NCI-H1930 (cell line): ENCODE measurements at regions not wholly inside any gene's neighbourhood (a gene's known extent, or its start where the extent isn't known, plus 50 kb on each side); places are given as distances from the start of the nearest gene placed in this dataset.
"Not testable (repeated sequence)": the region's sequence is repeated elsewhere in the genome, so short reads cannot be mapped to it uniquely, and the experiment has no call there.

Experiments used
- DNase-seq, 2 experiments: peaks; one replicate each; lab custom pipeline; 2025; lab: John Stamatoyannopoulos, UW

- DNase-seq: no peak
Measured at GRCh38 chr12:84495711-84496110, 416.9 kb downstream of the SLC6A15 start.

DNA sequence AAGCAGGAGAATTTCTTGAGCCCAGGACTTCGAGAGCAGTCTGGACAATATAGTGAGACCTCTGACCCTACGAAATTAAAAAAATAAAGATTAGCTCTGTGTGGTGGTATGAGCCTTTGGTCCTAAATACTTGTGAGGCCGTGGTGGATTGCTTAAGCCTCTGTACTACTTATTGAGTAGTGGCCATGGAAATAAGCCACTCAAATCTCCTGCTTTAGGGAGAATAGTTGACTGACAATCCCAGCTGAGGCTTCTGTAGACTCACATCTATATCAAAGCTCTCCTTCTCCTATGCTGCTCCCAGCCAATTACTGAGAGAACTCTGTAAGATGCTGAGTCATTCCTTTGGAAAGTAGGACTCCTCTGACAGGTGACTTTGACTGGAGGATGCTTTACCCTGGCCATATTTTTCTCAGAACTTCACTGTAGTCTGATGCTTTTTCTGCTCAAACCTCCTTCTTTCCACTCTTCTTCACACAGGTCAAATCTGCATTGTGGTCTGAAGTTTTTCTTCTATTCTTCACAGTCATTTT, 420.2 kb downstream of the SLC6A15 start:
- no peak for DNase-seq

GRCh38 chr12:84484798-84485197, 427.8 kb downstream of the SLC6A15 start:
- DNase-seq: no peak

DNA sequence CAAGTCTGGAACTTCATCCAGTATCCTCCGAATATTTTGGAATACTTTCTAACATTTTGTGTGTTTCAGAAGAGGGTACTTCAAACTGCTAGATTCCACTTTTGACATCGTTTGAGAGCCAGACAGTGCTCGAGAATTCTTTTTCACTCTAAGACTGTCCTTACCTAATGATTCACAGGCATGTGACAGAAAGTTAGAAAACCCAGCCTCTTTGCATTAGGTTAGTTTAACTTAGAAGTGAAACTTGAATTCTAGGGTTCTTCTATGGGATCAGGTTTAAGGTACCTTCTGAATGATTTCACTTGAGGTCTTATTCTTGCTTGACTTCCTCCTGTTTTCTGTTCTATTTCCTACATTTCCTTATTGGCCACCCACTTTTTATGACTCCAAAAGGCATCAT, 431.8 kb downstream of the SLC6A15 start:
- no peak for DNase-seq

DNA sequence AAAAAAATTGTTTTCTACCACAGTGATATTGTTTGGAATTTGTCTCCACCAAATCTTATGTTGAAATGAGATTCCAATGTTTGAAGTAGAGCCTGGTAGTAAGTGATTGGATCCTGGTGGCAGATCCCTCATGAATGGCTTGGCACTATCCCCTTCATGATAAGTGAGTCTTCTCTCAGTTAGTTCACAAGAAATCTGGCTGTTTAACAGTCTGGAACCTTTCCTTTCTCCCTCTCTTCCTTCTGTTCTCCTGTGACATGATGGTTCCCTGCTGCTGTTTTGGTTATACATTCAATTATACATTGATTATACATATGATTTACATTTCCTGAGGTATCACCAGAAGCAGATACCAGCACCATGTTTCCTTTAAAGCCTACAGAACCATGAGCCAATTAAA, 442.2 kb downstream of the SLC6A15 start:
- no peak for DNase-seq

DNA sequence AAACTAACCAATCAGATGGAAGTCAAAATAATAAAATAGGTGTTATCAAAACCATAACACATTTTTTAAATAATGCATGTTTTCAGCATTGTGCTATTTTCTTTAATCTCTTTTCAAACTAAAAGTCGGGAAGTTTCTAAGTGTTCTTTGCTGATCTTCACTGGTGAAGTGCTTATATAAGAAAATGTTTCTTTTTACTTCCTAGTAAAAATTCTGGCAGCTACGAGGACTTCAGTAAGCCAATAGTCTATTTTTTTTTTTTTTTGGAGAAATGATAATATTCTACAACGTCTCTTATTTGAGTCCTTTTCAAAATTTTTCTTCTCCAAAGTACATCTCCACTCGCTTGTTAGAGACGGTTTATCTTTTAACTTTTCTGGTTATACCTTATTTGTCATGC, 448.0 kb downstream of the SLC6A15 start:
- no peak for DNase-seq

GRCh38 chr12:84463741-84464495, 448.7 kb downstream of the SLC6A15 start:
- no peak for DNase-seq

DNA sequence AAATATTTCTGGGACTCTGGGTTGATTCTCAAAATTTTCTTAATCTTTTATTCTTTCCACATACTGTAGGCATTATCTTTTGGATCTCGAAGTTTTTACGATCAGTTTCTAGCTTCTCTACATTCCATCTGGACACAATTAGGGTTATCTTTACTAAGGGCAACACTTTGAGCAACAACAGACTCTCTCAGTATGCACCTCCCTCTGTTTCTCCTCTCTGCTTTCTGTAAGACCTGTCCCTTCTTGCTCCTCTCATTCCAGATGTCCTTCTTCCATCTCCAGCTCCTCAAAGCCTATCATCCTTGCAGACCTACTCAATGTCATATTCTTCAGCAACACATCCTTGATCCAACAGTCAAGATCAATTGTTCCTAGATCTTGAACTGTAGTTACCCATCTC, 457.0 kb downstream of the SLC6A15 start:
- no peak for DNase-seq

GRCh38 chr12:84446478-84446877, 466.1 kb downstream of the SLC6A15 start:
- DNase-seq: not testable (repeated sequence)

DNA sequence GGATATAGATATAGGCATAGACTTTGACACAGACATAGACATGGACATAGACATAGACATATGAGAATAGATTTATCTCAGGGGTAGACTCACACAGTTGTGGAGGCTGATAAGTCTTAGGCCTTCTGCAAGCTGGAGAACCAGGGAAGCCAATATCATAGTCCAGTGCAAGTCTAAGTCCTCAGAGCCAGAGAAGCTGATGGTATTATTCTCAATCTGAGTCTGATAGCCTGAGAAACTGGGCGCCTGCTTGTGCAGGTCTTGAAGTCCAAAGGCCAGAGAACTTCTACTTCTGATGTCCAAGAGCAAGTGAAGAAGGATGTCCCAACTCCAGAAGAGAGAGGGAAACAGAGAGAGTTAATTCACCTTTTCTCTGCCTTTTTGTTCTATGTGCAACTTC, 476.5 kb downstream of the SLC6A15 start:
- DNase-seq: no peak

DNA sequence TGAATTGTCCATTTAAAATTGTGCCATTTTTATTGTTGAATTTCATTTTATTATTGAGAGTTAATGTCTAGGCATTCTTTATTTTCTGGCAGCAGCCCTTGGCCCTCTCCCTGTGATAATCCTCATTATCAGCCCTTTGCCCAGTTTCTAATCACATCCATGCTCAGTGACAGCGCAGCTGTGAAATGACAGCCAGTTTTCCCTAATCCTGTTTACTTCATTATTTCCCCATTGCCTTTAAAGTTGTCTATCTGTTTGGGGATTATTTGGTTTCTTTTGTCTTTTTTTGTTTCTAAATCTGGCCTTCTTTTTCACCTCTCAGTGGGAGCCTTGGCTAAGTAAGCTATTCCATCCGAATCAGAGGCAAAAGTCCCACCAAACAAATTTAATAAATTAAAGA, 476.9 kb downstream of the SLC6A15 start:
- no peak for DNase-seq

DNA sequence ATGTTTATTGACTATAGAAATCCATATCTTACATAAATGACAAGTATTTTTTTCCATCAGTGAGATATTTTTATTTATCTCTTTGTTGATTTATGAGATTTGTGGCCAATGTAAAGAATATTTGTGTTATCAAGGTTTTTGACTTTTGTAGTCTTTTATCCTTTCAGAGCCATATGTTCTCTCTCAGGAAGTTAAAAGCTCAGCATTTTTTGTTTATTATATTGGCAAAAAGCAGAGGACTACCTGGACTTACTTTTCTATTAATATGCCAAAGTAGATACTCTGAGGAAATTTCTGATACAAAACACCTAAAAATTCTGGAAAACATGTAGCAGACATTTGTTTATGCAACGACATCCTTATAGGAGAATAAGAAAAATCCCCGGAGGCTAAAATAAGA, 490.3 kb downstream of the SLC6A15 start:
- DNase-seq: no peak

GRCh38 chr12:84421103-84421502, 491.5 kb downstream of the SLC6A15 start:
- no peak for DNase-seq

- no peak for DNase-seq
Measured at GRCh38 chr12:84416626-84417025, 496.0 kb downstream of the SLC6A15 start.

DNA sequence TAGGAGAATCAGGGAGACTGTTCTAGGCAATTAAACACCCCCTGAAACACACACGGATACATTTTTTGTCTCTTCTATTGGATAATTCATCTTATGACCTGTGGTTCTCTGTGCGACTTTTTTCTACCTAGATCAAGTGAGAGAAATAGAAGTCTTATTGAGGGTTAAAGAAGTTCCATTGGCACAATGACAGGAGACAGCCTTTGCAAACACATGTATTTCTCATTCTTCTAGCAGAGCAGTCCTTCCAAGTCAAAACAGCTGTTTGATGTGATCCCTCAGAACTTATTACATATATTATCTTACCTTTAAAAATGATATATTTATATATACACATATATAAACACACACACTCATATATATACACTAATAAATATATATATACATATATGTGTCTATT, 496.7 kb downstream of the SLC6A15 start:
- DNase-seq: no peak

DNA sequence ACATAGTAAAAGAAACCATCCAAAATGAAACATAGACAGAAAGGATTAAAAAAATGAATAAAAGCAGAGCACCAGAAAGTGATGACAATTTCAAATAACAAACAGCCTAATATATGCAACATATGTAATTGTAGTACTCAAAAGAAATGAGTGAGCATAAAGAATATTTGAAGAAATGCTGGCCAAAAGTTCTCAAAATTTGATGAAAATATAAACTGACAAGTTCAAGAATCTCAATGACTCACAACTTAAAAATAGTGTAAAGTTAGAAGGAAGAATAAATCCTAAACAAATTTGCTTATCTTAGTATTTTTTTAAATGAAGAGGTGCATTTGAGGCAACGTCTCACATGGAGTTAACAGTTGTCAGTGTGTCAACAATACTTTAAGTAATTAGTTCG, 498.9 kb downstream of the SLC6A15 start:
- DNase-seq: no peak

DNA sequence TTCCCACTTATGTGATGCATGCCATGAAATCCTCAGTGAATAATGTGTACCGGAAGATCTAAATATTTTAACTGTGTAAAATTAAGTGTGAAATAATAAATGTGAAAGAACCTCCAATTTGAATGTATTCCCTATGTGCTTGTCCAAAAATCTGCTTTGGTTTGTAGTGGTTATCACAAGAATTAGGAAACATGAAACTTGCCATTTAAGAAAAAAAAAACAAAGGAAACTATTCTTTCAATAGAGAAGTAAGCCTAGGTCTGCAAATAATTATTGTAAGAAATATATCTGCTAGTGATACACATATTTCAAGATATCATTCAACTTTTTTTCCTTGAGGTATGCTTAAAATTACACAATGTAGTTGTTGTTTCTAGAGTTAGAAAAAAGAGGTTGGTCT, 500.4 kb downstream of the SLC6A15 start:
- DNase-seq: no peak

DNA sequence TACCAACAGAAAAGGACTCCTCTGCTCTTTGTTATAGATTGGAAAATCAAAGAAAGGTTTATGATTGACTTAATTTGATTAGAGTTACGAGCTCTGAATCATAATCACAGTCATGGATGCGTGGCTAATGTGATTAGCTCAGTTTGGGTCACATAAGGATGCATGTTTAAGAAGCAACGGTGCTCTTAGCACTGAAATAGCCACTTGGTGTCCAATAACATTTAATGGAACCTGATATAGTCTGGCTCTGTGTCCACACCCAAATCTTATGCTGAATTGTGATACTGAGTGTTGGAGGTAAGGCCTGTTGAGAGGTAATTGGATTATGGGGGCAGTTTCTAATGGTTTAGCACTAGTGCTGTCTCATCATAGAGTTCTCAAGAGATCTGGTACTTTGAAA, 501.6 kb downstream of the SLC6A15 start:
- DNase-seq: no peak

DNA sequence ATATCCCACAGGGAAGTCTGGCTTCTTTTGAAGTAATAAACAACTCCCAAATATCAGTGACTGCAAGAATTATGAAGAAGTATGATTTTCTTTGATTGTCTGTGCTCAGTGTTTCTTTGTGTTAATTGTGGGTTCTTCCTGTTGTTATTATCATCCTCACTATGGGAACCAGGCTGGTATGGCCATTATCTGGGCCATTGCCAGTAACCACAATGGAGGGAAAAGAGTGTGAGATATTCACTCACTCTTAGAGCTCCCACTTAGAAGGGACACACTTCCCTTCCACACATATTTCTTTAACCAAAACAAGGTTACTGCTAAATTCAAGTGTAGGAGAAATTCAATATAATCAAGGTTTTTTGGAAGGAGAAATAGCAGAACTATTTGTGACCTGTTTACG, 503.7 kb downstream of the SLC6A15 start:
- DNase-seq: no peak

- DNase-seq: not testable (repeated sequence)
Measured at GRCh38 chr12:84406720-84407119, 505.9 kb downstream of the SLC6A15 start.

GRCh38 chr12:84397846-84398245, 514.8 kb downstream of the SLC6A15 start:
- no peak for DNase-seq

- DNase-seq: no peak
Measured at GRCh38 chr12:84397263-84397662, 515.3 kb downstream of the SLC6A15 start.

DNA sequence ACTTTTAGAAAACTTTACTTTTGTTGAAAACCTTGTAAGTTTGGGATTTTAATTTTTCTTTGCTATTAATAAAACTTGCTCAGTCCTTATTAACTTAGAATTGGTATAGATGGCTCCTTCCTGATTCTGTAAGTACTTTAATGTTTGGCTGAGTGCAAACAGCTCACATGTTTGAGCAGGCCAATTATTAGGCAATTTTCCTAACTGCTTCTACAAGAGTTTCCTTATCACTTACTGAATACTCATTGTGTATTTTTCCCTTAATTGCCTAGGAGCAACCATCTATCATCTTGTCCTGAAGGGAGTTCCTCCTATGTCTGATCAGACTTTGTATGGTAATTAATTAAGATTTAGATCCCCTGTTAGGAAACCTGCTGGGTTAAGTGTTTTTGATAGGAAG, 521.4 kb downstream of the SLC6A15 start:
- DNase-seq: not testable (repeated sequence)

GRCh38 chr12:84384384-84384783, 528.2 kb downstream of the SLC6A15 start:
- no peak for DNase-seq
